ENCODE measurements at regions not wholly inside any gene's neighbourhood (a gene's known extent, or its start where the extent isn't known, plus 50 kb on each side); places are given as distances from the start of the nearest gene placed in this dataset.

GRCh38 chr2:234793212-234793785 is 158.5 kb upstream of the SH3BP4 start:
- TF ChIP-seq POLR2A (IDR thresholded peaks at IDR 0.05): no peak
- TF ChIP-seq CTCF (IDR thresholded peaks at IDR 0.05): no peak
